Activated naive CD4-positive, alpha-beta T cell treated with anti-CD3 and anti-CD28 coated beads, Interleukin-2, amount 10 ng/mL, durations not matched to agents 7 days and 5 days (primary cell): ENCODE measurements at regions not wholly inside any gene's neighbourhood (a gene's known extent, or its start where the extent isn't known, plus 50 kb on each side); places are given as distances from the start of the nearest gene placed in this dataset.

Source experiments
- CTCF ChIA-PET: fragments of 350-600 bp; sonication (Branson Sonifier 250); formaldehyde crosslinking; loops from one replicate; lab custom pipeline; 2021; ENCODE audit warnings: antibody characterized with exemption; lab: Charles Lee
- DNase-seq: peaks from one replicate; pipeline ENCODE4 v3.0.0-alpha.2; 2020
- H3K27ac Mint-ChIP-seq: one replicate; pipeline ENCODE4 v1.8.0; 2021; ENCODE audit warnings: mild to moderate bottlenecking, moderate library complexity, mixed read lengths
- H3K27me3 Mint-ChIP-seq: one replicate; pipeline ENCODE4 v1.8.0; 2021; ENCODE audit warnings: mild to moderate bottlenecking, mixed read lengths
- H3K36me3 Mint-ChIP-seq: one replicate; pipeline ENCODE4 v1.8.0; 2021; ENCODE audit warnings: mixed read lengths
- H3K4me1 Mint-ChIP-seq: one replicate; pipeline ENCODE4 v1.8.0; 2021; ENCODE audit warnings: mixed read lengths
- H3K4me3 Mint-ChIP-seq: one replicate; pipeline ENCODE4 v1.8.0; 2021; ENCODE audit warnings: mild to moderate bottlenecking, moderate library complexity, mixed read lengths
- H3K9me3 Mint-ChIP-seq: one replicate; pipeline ENCODE4 v1.8.0; 2021; ENCODE audit warnings: mixed read lengths

- no peak for DNase-seq
- no peaks in the 10 kb centered on the region for H3K9me3 Mint-ChIP-seq
- no peaks in the 10 kb centered on the region for H3K4me1 Mint-ChIP-seq
- no peaks in the 10 kb centered on the region for H3K27me3 Mint-ChIP-seq
- H3K4me3 Mint-ChIP-seq, result no peak overlapping the region
- CTCF ChIA-PET, result no interaction called here
- H3K36me3 Mint-ChIP-seq, result no peaks in the 10 kb centered on the region
- H3K27ac Mint-ChIP-seq, result no peak overlapping the region
Measured at GRCh38 chrX:17931855-17932254, 70.8 kb upstream of the RAI2 start.

- Mint-ChIP-seq H3K4me1 (no peaks in the 10 kb centered on the region), H3K4me3 (no peak overlapping the region), H3K27ac (no peak overlapping the region), H3K27me3 (no peaks in the 10 kb centered on the region), H3K36me3 (no peaks in the 10 kb centered on the region), H3K9me3 (no peaks in the 10 kb centered on the region)
- DNase-seq, result no peak
- CTCF ChIA-PET, result no interaction called here
Measured at GRCh38 chrX:17930850-17931249, 69.8 kb upstream of the RAI2 start.

GRCh38 chrX:17923546-17923945, 62.4 kb upstream of the RAI2 start:
- Mint-ChIP-seq H3K4me1 (peaks cover 7% of the 10 kb centered on the region), H3K27ac (no peak overlapping the region), H3K4me3 (no peak overlapping the region), H3K36me3 (no peaks in the 10 kb centered on the region), H3K27me3 (no peaks in the 10 kb centered on the region), H3K9me3 (no peaks in the 10 kb centered on the region)
- CTCF ChIA-PET, result no interaction called here
- DNase-seq, result no peak

GRCh38 chrX:17922303-17922702, 61.2 kb upstream of the RAI2 start:
- CTCF ChIA-PET, result interaction anchor here (0.6 to 1.5 kb wide), 2 partner anchors 23 to 134 kb away, joined by 3 read pairs; no protein-coding TSS in a partner anchor
- no peaks in the 10 kb centered on the region for H3K27me3 Mint-ChIP-seq
- no peak for DNase-seq
- no peaks in the 10 kb centered on the region for H3K9me3 Mint-ChIP-seq
- H3K4me3 Mint-ChIP-seq, result no peak overlapping the region
- H3K4me1 Mint-ChIP-seq, result peaks cover 7% of the 10 kb centered on the region
- no peaks in the 10 kb centered on the region for H3K36me3 Mint-ChIP-seq
- no peak overlapping the region for H3K27ac Mint-ChIP-seq

GRCh38 chrX:17919896-17920446, 58.9 kb upstream of the RAI2 start:
- CTCF ChIA-PET, result no interaction called here
- H3K36me3 Mint-ChIP-seq, result no peaks in the 10 kb centered on the region
- peaks cover 7% of the 10 kb centered on the region for H3K4me1 Mint-ChIP-seq
- no peak overlapping the region for H3K27ac Mint-ChIP-seq
- DNase-seq, result no peak
- no peak overlapping the region for H3K4me3 Mint-ChIP-seq
- peaks cover 3% of the 10 kb centered on the region for H3K27me3 Mint-ChIP-seq
- H3K9me3 Mint-ChIP-seq, result no peaks in the 10 kb centered on the region

GRCh38 chrX:17917945-17918577, 57.0 kb upstream of the RAI2 start:
- no peak for DNase-seq
- Mint-ChIP-seq H3K27ac (no peak overlapping the region), H3K9me3 (no peaks in the 10 kb centered on the region), H3K36me3 (no peaks in the 10 kb centered on the region), H3K4me1 (no peaks in the 10 kb centered on the region), H3K27me3 (peaks cover 3% of the 10 kb centered on the region), H3K4me3 (no peak overlapping the region)
- CTCF ChIA-PET, result no interaction called here

GRCh38 chrX:17913801-17914200, 52.7 kb upstream of the RAI2 start:
- H3K9me3 Mint-ChIP-seq, result no peaks in the 10 kb centered on the region
- H3K4me1 Mint-ChIP-seq, result no peaks in the 10 kb centered on the region
- DNase-seq, result no peak
- no peaks in the 10 kb centered on the region for H3K36me3 Mint-ChIP-seq
- peaks cover 3% of the 10 kb centered on the region for H3K27me3 Mint-ChIP-seq
- H3K27ac Mint-ChIP-seq, result no peak overlapping the region
- H3K4me3 Mint-ChIP-seq, result no peak overlapping the region
- CTCF ChIA-PET, result no interaction called here
